OCI-LY1 (cell line): ENCODE measurements at regions not wholly inside any gene's neighbourhood (a gene's known extent, or its start where the extent isn't known, plus 50 kb on each side); places are given as distances from the start of the nearest gene placed in this dataset.

Experiments used
- CTCF ChIP-seq: fragments of 200-600 bp; sonication (generic), shearing (Covaris generic); IDR thresholded peaks from 2 replicates; pipeline ENCODE4 v1.5.1; 2017; ENCODE audit warnings: mild to moderate bottlenecking, antibody characterized with exemption, low read length, moderate library complexity, mixed read lengths
- EZH2 ChIP-seq: fragments of 200-600 bp; sonication (generic), shearing (Covaris generic); IDR thresholded peaks from 2 replicates; pipeline ENCODE4 v1.8.0; 2017; ENCODE audit warnings: borderline replicate concordance, mixed run types, mild to moderate bottlenecking, antibody characterized with exemption, low read length, moderate library complexity, mixed read lengths

GRCh38 chr3:152102410-152102809 lies 166.3 kb upstream of the MBNL1 start:
- TF ChIP-seq CTCF (no peak), EZH2 (no peak)
